ENCODE measurements at regions not wholly inside any gene's neighbourhood (a gene's known extent, or its start where the extent isn't known, plus 50 kb on each side); places are given as distances from the start of the nearest gene placed in this dataset.
"Not testable (repeated sequence)": the region's sequence is repeated elsewhere in the genome, so short reads cannot be mapped to it uniquely, and the experiment has no call there.

DNA sequence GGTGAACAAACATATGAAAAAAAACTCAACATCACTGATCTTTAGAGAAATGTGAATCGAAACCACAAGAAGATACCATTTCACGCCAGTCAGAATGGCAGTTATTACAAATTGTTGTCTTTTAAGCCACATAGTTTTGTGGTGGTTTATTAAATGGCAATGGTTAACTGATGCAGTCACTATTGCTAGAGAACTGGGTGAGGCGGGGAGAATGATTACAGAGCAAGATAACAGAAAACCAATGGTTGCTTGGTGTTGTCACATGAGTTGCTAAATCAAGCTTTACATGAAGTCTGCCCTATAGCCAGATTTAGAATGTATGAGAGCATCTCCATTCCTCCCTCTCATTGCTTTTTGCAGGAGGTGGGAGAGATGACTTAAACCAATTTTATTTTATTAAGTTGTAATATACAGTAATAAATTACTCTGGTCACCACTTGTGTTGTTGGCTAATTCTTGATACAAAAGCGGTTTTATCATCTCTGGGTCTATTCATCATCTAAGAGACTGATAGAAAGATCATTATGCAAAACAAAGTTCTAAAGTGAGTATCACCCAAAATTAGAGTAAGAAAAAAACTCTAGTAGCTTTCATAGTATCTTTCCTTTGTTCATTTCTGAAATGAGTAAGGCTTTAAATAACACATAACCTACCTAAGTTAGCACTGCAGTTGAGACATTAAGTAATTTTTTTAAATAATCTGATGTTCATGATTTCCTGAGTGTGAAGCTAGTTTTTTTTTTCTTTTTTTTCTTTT is 859.5 kb downstream of the STIM2 start:
- no peak for DNase-seq (ENCODE audit: low spot score)

GRCh38 chr4:27721193-27721592 is 860.6 kb downstream of the STIM2 start:
- DNase-seq (ENCODE audit: low spot score) = no peak

- no peak for DNase-seq (ENCODE audit: low spot score)
Observed at GRCh38 chr4:27728892-27729291, 868.3 kb downstream of the STIM2 start.

DNA sequence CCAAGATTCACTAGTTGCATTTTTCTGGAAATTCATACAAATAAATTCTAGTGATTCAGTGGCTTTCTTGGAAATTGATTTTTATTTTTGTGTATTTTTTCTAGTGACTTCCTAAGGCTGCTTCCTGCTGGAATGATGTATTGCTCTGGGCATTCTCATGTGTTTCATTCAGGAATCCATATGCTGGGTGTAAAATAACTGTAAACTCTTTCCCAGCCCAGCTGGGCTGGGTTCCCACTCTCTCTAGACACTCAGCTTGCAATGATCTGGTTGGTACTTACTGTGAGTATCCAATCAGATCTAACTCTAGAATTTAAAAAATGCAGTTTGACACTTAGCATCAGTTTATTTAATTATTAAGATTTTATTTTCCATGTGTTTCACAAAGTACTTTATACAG is 882.2 kb downstream of the STIM2 start:
- DNase-seq (ENCODE audit: low spot score) = no peak

- DNase-seq (ENCODE audit: low spot score) = no peak
Observed at GRCh38 chr4:27759611-27760575, 899.3 kb downstream of the STIM2 start.

DNA sequence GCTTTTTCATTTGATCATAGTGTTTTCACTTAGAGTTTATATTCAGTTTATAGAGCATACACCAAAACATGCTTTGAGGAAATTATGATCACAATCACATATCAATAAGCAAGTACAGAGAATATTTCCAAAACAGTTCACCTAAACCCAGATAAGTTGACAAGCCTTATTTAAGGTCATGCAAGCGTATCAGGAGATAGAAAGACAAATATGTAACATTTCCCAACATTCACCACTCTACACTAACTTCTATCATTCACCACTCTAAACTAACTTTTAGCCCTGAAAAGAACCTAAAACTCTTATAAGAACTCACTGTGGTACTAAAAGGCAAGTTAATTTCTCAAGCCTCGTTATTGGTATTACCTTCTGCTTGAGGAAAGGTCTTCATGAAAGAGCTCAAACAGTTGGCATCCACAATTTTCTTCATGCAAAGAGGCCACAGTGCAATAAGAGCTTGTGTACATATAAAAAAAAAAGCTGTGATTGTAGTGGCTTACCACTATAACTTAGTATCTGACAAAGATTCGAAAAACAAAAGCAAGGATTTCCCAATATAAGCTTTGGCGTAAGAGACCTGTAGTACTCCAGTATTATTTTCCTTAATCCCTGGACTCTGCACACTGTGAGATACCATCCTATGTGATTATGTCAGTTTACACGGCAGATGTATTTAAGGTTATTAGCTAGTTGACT is 903.3 kb downstream of the STIM2 start:
- DNase-seq (ENCODE audit: low spot score) = no peak

GRCh38 chr4:27764526-27764837 is 903.8 kb downstream of the STIM2 start:
- no peak for DNase-seq (ENCODE audit: low spot score)

- no peak for DNase-seq (ENCODE audit: low spot score)
Observed at GRCh38 chr4:27770895-27771294, 910.3 kb downstream of the STIM2 start.

- no peak for DNase-seq (ENCODE audit: low spot score)
Observed at GRCh38 chr4:27775156-27775555, 914.5 kb downstream of the STIM2 start.

- no peak for DNase-seq (ENCODE audit: low spot score)
Observed at GRCh38 chr4:27779827-27780226, 919.2 kb downstream of the STIM2 start.

GRCh38 chr4:27787195-27787594 is 926.6 kb downstream of the STIM2 start:
- peak; percentile 14 for DNase-seq (ENCODE audit: low spot score)

GRCh38 chr4:27789773-27790172 is 929.1 kb downstream of the STIM2 start:
- no peak for DNase-seq (ENCODE audit: low spot score)

DNA sequence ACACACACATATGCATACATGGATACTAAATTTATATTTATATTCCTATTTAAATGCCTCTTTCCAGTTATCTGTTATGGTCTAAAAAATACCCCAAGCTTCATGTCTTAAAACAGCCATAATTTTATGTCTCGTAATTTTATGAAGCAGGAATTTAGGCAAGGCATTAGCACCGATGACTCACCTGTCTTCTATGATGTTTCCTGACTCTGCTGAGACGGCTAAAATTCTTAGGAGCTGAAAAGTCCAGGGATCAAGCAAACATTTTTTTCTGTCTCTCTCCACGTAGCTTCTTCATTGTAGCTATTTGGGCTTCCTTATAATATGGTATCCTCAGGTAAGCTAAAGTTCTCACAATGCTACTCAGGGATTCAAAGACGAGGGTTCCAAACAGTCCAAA is 930.3 kb downstream of the STIM2 start:
- no peak for DNase-seq (ENCODE audit: low spot score)

DNA sequence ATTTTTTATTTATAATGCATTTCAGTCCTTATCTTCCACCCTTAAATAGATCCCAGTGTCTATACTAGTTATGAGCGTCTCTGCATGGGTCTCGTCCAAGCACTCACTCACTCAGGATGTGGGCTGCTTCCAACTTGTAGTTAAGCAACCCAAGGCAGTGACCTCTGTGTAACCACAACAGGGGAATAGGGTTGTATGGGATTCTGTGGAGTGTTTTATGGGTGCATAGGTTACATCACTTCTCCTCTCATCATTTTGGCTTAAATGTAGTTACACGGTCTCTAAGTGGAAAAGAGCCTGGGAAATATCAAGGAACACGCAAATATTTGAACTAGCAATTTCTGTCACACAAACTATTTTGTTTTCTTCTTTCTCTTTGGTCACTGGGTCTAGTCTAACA is 931.0 kb downstream of the STIM2 start:
- DNase-seq (ENCODE audit: low spot score) = no peak

DNA sequence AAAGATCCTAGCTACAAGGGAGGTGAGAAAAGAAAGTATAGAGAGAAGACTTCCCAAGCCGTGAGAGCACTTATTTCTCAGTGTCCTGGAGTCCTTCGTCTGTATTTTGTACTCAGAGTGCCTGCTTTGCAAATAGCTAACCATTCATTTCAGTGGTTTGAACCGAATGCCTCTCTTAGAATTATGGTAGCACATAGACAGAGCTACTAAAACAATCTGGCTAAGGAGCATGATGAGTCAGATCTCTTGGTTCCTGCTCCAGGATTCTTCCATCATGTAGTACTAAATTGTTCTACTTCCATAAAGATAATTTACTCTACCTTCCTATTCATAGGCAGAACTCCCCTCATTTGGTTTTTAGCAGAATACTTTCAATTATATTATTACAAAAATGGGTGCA is 946.6 kb downstream of the STIM2 start:
- no peak for DNase-seq (ENCODE audit: low spot score)

DNA sequence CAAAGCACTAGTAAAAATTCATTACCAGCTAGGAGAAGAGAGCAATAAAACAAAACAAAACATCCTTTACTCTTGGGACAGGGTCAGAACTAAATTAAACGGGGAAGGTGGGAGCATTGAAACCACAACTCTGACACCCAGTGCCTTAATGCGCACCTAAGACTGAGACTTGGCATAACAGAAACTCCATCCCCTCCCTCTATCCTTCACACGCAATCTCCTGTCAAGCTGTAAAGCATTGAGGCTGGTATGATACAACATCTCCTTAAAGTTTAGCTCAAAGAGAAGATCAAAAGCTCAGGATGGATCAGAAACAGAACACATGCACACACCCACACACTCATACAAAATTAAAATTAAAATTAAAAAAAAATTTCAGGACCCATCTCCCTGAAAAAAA is 951.3 kb downstream of the STIM2 start:
- DNase-seq (ENCODE audit: low spot score) = no peak

- not testable (repeated sequence) for DNase-seq (ENCODE audit: low spot score)
Observed at GRCh38 chr4:27813226-27813625, 952.6 kb downstream of the STIM2 start.

DNA sequence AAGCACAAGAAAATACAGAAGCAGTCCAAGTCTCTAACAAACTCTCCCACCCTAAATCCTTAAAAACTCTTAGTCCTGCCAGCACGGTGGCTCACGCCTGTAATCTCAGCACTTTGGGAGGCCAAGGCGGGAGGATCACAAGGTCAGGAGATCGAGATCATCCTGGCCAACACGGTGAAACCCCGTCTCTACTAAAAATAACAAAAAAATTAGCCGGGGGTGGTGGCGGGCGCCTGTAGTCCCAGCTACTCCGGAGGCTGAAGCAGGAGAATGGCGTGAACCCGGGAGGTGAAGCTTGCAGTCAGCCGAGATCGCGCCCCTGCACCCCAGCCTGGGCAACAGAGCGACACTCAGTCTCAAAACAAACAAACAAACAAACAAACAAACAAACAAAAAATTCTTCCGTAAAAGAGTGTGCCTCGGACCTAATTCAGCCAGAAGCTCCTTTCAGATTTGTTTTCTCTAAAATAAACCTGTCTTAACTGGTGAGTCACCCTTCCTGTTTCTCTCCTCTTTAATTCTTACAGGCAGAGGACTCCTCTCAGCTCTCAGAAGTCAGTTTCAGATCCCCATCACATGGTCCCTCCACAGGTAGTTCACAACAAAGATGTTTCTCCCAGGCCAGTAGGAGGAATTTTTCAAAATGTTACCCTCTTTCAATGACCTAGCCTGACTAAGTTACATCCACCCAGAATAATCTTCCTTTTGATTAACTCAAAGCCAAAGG is 953.2 kb downstream of the STIM2 start:
- not testable (repeated sequence) for DNase-seq (ENCODE audit: low spot score)

DNA sequence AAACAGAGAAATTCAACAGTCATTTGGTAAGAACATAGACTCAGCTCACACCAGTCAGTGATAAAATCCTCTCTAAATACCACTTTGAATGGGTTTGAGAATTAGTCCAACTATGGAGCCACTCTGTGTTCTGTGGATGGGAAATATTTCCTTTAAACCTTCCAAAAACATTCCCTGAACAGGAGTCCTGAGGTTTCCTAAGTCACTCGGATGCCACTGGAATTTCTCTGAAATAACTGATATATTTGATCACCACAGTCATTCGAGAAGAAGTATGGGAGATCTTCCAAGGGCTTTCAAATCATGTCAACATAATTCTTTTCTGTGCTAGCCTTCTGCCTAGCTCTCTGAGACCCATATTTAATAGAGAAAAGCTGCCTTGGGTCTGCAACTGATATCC is 958.6 kb downstream of the STIM2 start:
- no peak for DNase-seq (ENCODE audit: low spot score)

- no peak for DNase-seq (ENCODE audit: low spot score)
Observed at GRCh38 chr4:27828843-27829242, 968.2 kb downstream of the STIM2 start.

- no peak for DNase-seq (ENCODE audit: low spot score)
Observed at GRCh38 chr4:27830251-27830650, 969.6 kb downstream of the STIM2 start.

GRCh38 chr4:27835851-27836250 is 975.2 kb downstream of the STIM2 start:
- DNase-seq (ENCODE audit: low spot score) = no peak

Data from HT-29 (cell line).